Non-pigmented ciliary epithelial cell (primary cell): ENCODE measurements at regions not wholly inside any gene's neighbourhood (a gene's known extent, or its start where the extent isn't known, plus 50 kb on each side); places are given as distances from the start of the nearest gene placed in this dataset.
"Not testable (repeated sequence)": the region's sequence is repeated elsewhere in the genome, so short reads cannot be mapped to it uniquely, and the experiment has no call there.

Source experiments
- DNase-seq: peaks from one replicate; pipeline ENCODE4 v3.0.0-alpha.2; 2010; ENCODE audit warnings: low read depth

DNA sequence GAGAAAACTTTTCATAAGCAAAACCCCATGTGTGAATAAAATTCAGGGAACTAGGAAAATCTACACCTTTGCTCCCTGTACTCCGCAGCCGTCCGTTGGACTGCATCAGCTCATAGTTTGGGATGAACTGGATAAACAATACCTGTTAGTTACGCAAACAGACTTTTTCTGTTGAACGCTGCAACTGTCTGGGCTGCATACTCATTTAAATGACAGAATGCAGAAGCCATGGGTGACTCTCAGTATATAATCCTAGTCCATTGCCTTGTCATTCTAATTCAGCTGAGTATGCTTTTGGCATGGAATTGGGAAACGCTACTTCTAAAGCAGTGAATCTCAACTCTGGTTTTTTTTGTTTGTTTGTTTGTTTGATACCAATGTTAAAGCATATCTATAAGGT is 151.6 kb downstream of the SLITRK1 start:
- DNase-seq = no peak

GRCh38 chr13:83722443-83722842 is 159.8 kb downstream of the SLITRK1 start:
- no peak for DNase-seq

DNA sequence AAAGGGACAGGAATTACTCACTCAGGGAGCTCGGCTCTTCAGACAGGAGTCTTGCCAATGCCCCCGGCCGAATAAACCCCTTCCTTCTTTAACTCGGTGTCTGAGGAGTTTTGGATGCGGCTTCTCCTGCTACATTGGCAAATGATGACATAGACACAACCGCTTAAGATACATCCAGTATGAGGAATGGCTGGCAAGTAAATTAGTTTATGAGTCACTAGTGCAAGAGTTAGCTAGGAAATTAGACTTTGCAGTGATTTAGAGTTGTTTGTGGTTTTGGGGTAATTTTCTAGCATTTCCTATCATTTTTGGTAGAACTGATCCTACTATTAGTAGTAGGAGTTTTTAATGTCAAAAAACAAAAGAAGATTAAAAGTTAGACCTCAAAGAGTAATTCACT is 166.2 kb downstream of the SLITRK1 start:
- DNase-seq = no peak

DNA sequence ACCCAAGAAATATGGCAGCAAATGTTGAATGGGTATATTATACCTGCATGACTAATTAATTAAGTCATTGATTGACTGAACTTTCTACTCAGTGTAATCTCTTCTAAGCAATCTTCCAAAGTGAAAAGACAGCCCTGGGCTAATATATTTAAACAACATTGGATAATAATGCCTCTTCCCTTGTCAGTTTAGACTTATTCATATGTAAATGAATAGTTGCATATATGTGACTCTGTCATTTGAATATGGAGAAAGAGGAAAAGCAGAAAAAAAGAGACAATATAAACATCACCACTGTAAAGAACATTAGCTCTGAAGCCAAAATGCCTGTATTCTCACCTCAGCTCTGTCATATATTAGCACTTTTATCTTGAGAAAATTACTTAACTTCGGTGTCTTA is 168.0 kb downstream of the SLITRK1 start:
- DNase-seq = no peak

DNA sequence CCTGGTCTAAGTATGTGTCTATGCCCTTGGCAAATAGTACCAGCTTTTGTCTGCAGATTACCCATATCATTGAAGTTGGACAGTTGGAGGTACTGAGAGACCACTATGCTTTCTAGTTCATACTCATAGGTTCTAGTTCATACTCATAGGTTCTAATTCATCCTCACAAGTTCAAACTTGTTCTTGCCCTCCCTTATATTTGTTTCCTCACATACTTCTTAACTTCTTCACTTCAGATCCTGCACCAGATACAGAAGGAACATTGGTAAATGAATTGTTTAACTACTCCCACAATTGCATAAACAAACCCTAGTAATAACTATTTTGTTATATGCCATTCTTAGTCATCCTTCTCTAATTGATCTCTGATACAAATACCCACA is 172.2 kb downstream of the SLITRK1 start:
- DNase-seq = no peak

DNA sequence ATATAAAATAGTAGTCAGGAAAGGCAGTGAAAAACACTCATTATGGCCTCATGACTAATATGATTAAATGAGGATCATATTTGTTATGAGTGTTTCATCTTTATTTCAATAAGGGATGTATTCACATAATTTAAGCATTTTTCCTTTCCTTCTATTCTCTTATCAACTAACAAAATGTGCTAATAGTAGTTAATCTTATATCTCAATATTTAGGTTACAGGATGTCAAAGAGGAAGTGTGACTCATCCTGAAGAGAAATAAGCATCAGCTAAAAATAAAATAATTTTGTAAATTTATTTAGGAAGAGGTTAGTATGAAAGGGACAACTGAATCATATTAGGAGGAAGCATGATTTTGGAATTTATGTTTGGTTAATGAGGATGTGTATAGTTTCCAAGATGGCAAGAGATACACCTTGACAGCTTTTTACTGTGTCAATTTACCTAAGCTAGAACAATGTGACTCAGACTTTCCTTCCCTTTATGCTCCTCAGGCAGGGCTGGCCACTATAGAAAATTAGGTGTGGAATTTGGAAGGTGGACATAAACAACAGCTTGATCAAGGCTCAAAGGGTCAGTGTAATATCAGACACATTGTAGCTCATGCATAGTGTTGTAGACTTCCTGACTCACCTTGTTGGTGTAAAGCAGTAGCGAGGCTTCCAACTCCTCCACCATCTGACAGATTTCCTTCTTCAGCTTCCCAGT is 172.7 kb downstream of the SLITRK1 start:
- DNase-seq = no peak

DNA sequence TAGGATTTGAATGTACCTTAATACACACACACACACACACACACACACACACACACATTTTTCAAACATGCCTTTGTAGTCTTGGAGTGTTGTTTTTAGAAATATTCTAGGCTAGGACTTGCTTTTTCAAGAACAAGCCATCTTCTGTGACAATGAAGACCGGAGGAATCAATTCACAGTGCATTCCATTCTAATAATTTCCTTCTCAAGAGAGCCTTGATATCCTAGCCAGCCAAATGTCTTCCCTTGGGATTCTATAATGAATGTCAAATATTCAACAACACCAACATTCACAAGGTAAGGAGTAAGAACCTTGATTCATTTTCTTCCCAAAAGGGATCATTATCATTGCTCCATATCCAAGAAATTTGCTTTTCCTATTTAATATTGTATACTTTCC is 180.3 kb downstream of the SLITRK1 start:
- no peak for DNase-seq

- DNase-seq = no peak
These were observed 189.5 kb downstream of the SLITRK1 start for GRCh38 chr13:83692800-83693199.

DNA sequence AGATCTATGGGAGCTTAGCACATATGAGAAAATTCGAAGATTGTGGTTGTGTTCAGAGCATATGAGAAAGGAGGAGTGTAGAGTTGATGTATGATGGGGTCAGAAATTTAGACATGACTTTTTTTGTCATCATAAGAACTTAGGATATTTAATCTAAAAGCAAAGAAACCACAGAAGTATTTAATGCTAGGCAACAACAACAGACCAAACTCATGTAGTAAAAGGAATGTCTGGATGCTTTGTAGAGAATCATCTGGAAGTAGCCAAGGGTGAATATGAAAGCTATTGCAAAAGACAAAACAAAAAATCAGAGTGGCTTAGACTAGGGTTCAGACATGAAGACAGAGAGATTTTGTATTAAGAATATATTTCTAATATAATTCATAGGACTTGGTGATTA is 190.3 kb downstream of the SLITRK1 start:
- no peak for DNase-seq

DNA sequence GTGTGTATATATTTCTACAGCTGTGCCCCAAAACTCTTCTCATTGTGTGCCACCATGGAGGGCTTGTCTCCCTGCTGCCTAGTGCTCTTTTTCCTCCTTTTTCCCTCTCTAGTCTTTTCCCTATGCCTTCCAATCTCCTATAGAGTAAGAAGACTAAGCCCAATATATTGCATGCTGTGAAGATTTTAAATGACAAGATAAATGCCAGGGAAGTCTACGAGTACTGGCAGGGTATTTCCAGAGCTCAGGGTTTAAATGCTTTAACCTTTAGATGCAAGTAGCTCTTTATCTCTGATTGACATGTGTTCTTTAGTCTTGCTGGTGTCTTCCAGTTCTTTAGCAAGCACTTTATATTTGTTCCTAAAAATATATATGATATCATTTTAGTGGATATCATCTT is 200.7 kb downstream of the SLITRK1 start:
- no peak for DNase-seq

DNA sequence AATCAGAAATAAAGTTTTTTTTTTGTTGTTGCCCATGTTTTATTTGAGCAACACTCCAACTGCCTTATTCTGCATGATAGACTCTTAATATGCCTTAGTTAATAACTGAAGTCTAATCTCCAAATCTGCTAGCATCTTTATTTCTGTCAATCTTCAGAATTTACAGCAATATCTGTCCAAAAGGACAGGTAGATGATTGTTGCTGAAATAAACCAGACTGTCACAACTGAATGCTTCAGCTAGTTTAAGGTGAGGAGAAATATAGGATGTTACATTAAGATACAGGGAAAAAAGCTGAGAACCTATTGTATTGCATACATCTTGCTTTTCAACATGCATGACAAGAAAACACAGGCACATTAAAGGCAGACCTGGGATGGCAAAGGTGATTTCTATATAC is 204.3 kb downstream of the SLITRK1 start:
- DNase-seq = no peak

- DNase-seq = no peak
These were observed 209.7 kb downstream of the SLITRK1 start for GRCh38 chr13:83672612-83673011.

- no peak for DNase-seq
These were observed 214.7 kb downstream of the SLITRK1 start for GRCh38 chr13:83667606-83668005.

DNA sequence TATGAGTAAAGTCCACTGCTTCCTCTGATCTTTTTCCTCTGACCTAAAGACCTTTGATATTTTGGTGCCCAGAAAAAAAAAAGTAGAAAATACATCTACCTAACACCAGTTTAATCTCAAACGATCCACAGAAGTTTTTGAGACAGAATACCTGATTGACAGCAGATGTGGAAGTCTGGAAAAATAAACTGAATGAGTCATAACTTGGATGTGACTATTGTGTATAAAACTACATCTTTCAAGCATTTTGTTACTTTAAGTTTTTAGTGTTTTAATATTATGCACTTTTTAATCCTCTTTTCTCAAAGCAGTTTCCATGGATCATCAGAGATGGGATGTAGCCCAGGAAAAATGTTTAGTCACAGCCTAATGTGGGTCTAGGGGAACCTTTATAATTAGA is 216.1 kb downstream of the SLITRK1 start:
- DNase-seq = no peak

GRCh38 chr13:83657281-83657680 is 225.0 kb downstream of the SLITRK1 start:
- DNase-seq = no peak

DNA sequence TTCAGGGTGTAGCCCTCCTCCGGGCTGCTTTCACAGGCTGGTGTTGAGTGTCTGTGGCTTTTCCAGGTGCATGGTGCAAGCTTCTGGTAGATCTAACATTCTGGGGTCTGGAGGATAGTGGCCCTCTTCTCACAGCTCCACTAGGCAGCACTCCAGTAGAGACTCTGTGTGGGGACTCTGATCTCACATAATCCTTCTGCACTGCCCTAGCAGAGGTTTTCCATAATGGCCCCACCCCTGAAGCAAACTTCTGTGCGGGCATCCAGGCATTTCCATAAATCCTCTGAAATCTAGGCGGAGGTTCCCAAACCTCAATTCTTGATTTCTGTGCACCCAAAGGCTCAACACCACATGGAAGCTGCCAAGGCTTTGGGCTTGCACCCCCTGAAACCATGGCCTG is 239.7 kb downstream of the SLITRK1 start:
- DNase-seq = not testable (repeated sequence)

DNA sequence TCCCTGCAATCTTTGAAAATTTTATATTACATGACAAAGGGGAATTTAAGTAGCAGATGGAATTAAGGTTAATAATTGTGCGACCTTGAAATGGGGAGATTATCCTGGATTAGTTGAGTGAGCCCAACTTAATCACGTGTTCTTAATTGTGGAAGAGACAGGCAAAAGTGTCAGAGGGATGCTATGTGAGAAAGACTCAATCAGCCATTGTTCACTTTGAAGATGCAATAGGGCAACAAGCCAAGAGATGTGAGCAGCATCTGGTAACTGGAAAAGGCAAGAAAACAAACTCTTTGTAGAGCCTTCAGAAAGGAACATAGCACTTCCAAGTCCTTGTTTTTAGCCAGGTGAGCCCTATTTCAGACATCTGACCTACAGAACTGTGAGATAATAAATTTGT is 247.7 kb downstream of the SLITRK1 start:
- no peak for DNase-seq

- no peak for DNase-seq
These were observed 248.5 kb downstream of the SLITRK1 start for GRCh38 chr13:83633746-83634145.

DNA sequence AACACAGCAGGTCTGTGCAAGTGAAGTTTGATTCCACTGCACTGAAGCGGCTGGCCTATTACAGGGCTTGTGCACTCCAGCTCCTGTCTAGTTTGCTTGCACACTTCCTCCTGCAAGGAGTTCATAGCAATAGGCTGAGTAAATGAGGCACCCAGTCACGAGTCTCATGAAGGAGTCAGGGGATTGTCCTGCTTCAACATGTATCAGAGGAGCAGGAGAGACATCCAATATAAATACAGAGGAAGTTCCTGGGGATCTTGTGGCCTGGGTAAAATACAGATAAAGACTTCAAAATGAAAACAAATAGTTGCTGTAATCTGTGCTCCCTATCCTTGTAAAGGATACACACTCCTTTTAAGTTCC is 259.9 kb downstream of the SLITRK1 start:
- DNase-seq = peak; percentile 64

DNA sequence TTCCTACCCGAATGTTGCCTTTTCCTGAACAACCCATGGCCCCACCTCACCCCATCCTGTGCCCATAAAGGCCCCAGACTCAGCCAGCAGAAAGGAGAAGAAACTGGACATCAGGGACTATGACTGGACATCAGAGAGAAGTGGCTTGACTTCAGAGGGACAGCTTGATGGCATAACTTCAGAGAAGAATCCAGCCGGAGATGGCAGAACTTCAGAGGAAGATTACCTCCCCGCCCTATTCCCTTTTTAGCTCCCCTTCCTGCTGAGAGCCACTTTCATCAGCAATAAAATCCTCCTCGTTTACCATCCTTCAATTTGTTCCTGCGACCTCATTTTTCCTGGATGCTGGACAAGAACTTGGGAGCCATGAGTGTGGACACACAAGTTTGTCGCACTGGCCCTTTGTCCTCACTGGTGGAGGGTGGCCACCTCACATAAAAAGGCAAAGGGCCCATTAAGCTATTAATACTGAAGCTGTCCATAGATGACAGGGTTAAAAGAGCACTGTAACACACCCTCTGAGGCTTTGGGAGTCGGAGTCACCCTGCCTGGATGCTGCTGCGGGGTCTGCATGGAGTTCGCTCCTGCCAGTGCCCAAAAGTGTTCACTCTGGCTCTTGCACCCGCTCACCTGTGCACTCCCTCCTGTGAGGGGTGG is 260.4 kb downstream of the SLITRK1 start:
- no peak for DNase-seq

DNA sequence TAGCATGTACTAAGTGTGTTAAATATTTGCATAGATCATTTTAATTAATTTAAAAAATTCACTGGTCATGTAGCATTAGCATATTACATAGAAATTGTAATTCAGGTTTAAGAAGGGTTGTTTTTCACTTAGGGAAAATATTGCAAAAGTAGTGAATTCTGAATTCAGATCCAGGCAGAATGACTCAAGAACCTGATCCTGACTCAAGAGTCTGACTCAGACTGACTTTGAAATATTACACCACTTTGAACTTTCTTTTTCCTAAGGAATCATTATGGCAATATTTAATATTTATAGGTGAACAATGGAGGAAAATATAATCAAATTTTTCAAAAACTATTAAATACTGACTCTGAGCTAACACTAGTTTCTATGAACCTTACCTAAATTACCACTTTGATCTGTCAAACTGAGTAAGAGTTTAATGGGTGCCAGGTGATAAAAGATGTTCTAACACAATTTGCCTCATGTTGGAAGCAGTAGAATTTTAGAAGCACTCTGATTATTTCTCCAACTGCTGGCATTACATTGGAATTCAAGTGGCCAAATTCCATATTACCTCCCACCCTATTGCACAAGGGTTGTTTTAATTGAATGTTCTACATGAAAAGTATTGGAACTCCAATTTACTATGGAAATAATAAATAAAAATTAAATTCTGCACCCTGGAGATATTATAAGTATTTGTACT is 261.6 kb downstream of the SLITRK1 start:
- DNase-seq = peak; percentile 17

DNA sequence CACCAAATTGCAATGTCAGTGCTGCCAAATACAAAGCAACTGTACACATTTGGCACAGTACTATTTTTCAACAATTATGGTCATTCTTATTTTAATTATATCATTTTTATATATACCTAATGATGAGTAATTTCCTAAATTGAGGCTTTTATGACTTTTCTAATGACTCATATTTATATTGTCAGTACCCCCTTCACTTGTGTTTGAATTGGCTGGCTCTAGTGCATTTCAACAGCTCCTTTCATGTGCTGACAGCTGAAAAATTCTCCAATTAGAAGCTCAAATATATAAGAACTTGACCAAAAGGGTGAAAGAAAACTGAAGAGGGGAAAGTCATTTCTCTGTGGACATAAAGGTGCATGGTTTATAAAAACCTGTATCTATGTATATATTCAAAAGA is 263.3 kb downstream of the SLITRK1 start:
- peak; percentile 5 for DNase-seq

GRCh38 chr13:83613524-83613923 is 268.8 kb downstream of the SLITRK1 start:
- no peak for DNase-seq

DNA sequence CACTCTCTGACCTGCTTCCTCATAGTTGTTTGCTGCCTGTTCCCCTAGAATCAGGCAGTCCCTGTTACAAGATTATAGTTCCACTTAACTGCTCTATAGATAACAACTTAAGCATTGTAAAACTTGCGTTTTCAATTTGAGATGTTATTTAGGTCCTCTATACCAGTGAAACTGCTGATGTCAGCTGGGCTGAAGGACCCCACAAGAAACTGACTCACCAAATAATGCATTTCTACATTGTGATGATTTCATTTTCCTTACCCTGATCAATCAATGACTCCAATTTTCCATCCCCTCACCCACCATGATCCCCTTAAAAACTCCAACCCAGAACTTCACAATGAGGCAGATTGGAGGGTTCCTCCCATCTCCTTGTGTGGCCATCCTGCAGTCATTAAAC is 280.7 kb downstream of the SLITRK1 start:
- DNase-seq = no peak
